ENCODE measurements at regions not wholly inside any gene's neighbourhood (a gene's known extent, or its start where the extent isn't known, plus 50 kb on each side); places are given as distances from the start of the nearest gene placed in this dataset.

GRCh38 chr4:187474238-187474637, 521.3 kb upstream of the ZFP42 start:
- no peak for DNase-seq (ENCODE audit: extremely low spot score)
- CTCF ChIA-PET: no interaction called here
- POLR2A ChIA-PET: no interaction called here
- no peak for TF ChIP-seq SUZ12 (IDR thresholded peaks at IDR 0.05)
- TF ChIP-seq ARNT (IDR thresholded peaks at IDR 0.05): no peak
- TF ChIP-seq PKNOX1 (IDR thresholded peaks at IDR 0.05): no peak
- TF ChIP-seq BHLHE40 (IDR thresholded peaks at IDR 0.05; ENCODE audit: borderline replicate concordance): no peak
- TF ChIP-seq L3MBTL2 (conservative IDR thresholded peaks at IDR 0.05): no peak

- ChIA-PET POLR2A (no interaction called here), CTCF (no interaction called here)
- TF ChIP-seq SP1 (IDR thresholded peaks at IDR 0.05): no peak
- no peak for TF ChIP-seq ELF4 (IDR thresholded peaks at IDR 0.05)
- TF ChIP-seq SUZ12 (IDR thresholded peaks at IDR 0.05): no peak
- TF ChIP-seq FOXA1 (IDR thresholded peaks at IDR 0.05): no peak
- TF ChIP-seq NFRKB (IDR thresholded peaks at IDR 0.05): no peak
- no peak for TF ChIP-seq ZNF384 (IDR thresholded peaks at IDR 0.05)
- TF ChIP-seq L3MBTL2 (conservative IDR thresholded peaks at IDR 0.05): no peak
- no peak for TF ChIP-seq FOXM1 (IDR thresholded peaks at IDR 0.05; ENCODE audit: borderline replicate concordance)
- TF ChIP-seq TARDBP (IDR thresholded peaks at IDR 0.05): no peak
- DNase-seq (ENCODE audit: extremely low spot score): no peak
Measured at GRCh38 chr4:187475901-187476300, 519.7 kb upstream of the ZFP42 start.

- TF ChIP-seq TARDBP (IDR thresholded peaks at IDR 0.05) (no peak), LEF1 (IDR thresholded peaks at IDR 0.05; ENCODE audit: borderline replicate concordance) (no peak), SP1 (IDR thresholded peaks at IDR 0.05) (no peak), ELF4 (IDR thresholded peaks at IDR 0.05) (no peak), CTBP1 (IDR thresholded peaks at IDR 0.05; ENCODE audit: borderline replicate concordance) (no peak), SUZ12 (IDR thresholded peaks at IDR 0.05) (no peak), BHLHE40 (IDR thresholded peaks at IDR 0.05; ENCODE audit: borderline replicate concordance) (no peak), FOXK2 (IDR thresholded peaks at IDR 0.05) (no peak), L3MBTL2 (conservative IDR thresholded peaks at IDR 0.05) (no peak), FOXA1 (IDR thresholded peaks at IDR 0.05) (no peak), NFRKB (IDR thresholded peaks at IDR 0.05) (no peak), ZNF384 (IDR thresholded peaks at IDR 0.05) (no peak), PKNOX1 (IDR thresholded peaks at IDR 0.05) (no peak), ARNT (IDR thresholded peaks at IDR 0.05) (no peak), FOXM1 (IDR thresholded peaks at IDR 0.05; ENCODE audit: borderline replicate concordance) (no peak), HDGF (IDR thresholded peaks at IDR 0.05; ENCODE audit: borderline replicate concordance) (no peak)
- ChIA-PET CTCF (no interaction called here), POLR2A (no interaction called here)
- no peak for DNase-seq (ENCODE audit: extremely low spot score)
Measured at GRCh38 chr4:187477224-187477623, 518.3 kb upstream of the ZFP42 start.

- CTCF ChIA-PET: interaction anchor here (0.6 kb wide), 1 partner anchor 130 kb away, joined by 3 read pairs; no protein-coding TSS in a partner anchor
- DNase-seq (ENCODE audit: extremely low spot score): no peak
- POLR2A ChIA-PET: no interaction called here
- TF ChIP-seq SUZ12 (IDR thresholded peaks at IDR 0.05) (no peak), BHLHE40 (IDR thresholded peaks at IDR 0.05; ENCODE audit: borderline replicate concordance) (no peak), PKNOX1 (IDR thresholded peaks at IDR 0.05) (no peak), TARDBP (IDR thresholded peaks at IDR 0.05) (no peak), NFRKB (IDR thresholded peaks at IDR 0.05) (no peak), ARNT (IDR thresholded peaks at IDR 0.05) (no peak), L3MBTL2 (conservative IDR thresholded peaks at IDR 0.05) (no peak), LEF1 (IDR thresholded peaks at IDR 0.05; ENCODE audit: borderline replicate concordance) (no peak), FOXK2 (IDR thresholded peaks at IDR 0.05) (no peak), FOXA1 (IDR thresholded peaks at IDR 0.05) (no peak), CTBP1 (IDR thresholded peaks at IDR 0.05; ENCODE audit: borderline replicate concordance) (no peak), FOXM1 (IDR thresholded peaks at IDR 0.05; ENCODE audit: borderline replicate concordance) (no peak)
Measured at GRCh38 chr4:187478292-187479140, 517.1 kb upstream of the ZFP42 start.

GRCh38 chr4:187479511-187479910, 516.1 kb upstream of the ZFP42 start:
- CTCF ChIA-PET: interaction anchor here (0.6 kb wide), 1 partner anchor 129 kb away, joined by 3 read pairs; no protein-coding TSS in a partner anchor
- POLR2A ChIA-PET: no interaction called here

More at GRCh38 chr4:187479511-187479910, 516.1 kb upstream of the ZFP42 start:
- no peak for DNase-seq (ENCODE audit: extremely low spot score)
- TF ChIP-seq NFRKB (IDR thresholded peaks at IDR 0.05): no peak
- TF ChIP-seq FOXK2 (IDR thresholded peaks at IDR 0.05): no peak
- TF ChIP-seq ZNF384 (IDR thresholded peaks at IDR 0.05): no peak
- no peak for TF ChIP-seq PKNOX1 (IDR thresholded peaks at IDR 0.05)
- no peak for TF ChIP-seq LEF1 (IDR thresholded peaks at IDR 0.05; ENCODE audit: borderline replicate concordance)
- TF ChIP-seq TARDBP (IDR thresholded peaks at IDR 0.05): no peak
- TF ChIP-seq CTBP1 (IDR thresholded peaks at IDR 0.05; ENCODE audit: borderline replicate concordance): no peak
- TF ChIP-seq ELF4 (IDR thresholded peaks at IDR 0.05): no peak
- TF ChIP-seq SP1 (IDR thresholded peaks at IDR 0.05): no peak
- no peak for TF ChIP-seq L3MBTL2 (conservative IDR thresholded peaks at IDR 0.05)
- TF ChIP-seq ARNT (IDR thresholded peaks at IDR 0.05): no peak
- TF ChIP-seq BHLHE40 (IDR thresholded peaks at IDR 0.05; ENCODE audit: borderline replicate concordance): no peak
- no peak for TF ChIP-seq HDGF (IDR thresholded peaks at IDR 0.05; ENCODE audit: borderline replicate concordance)
- no peak for TF ChIP-seq FOXA1 (IDR thresholded peaks at IDR 0.05)
- TF ChIP-seq FOXM1 (IDR thresholded peaks at IDR 0.05; ENCODE audit: borderline replicate concordance): no peak
- TF ChIP-seq SUZ12 (IDR thresholded peaks at IDR 0.05): no peak
